PC-9 (cell line): ENCODE measurements at regions not wholly inside any gene's neighbourhood (a gene's known extent, or its start where the extent isn't known, plus 50 kb on each side); places are given as distances from the start of the nearest gene placed in this dataset.
A peak's percentile ranks its signal among the peaks of the same experiment; 100 is the strongest.

Experiments used
- BruUV-seq: library from RNA; stranded (reverse); fragments of 400-500 nt; replicated peaks from 2 replicates; lab custom pipeline; 2021; lab: Mats Ljungman, UMichigan
- CTCF ChIA-PET: fragments of 300-600 bp; sonication (Branson Sonifier 250); formaldehyde crosslinking; loops from one replicate; lab custom pipeline; 2022; ENCODE audit warnings: antibody characterized with exemption; lab: Charles Lee
- POLR2A ChIA-PET: fragments of 300-600 bp; sonication (Branson Sonifier 250); formaldehyde crosslinking; loops from one replicate; lab custom pipeline; 2022; ENCODE audit warnings: antibody characterized with exemption; ENCODE audit not compliant: unreplicated experiment; lab: Charles Lee
- DNase-seq, 2 experiments: peaks; one replicate each; pipeline versions ENCODE4 v3.0.0 to v3.0.0-alpha.2; 2015 to 2022; ENCODE audit warnings: mixed read lengths in 1 of 2
- H2AFZ ChIP-seq: fragments of 200-600 bp; sonication (generic); 2 replicates; pipeline ENCODE4 v1.8.1; 2017; ENCODE audit warnings: antibody characterized with exemption
- H3F3A ChIP-seq: fragments of 200-600 bp; sonication (generic); 2 replicates; pipeline ENCODE4 v1.8.1; 2017; ENCODE audit warnings: antibody characterized with exemption, mild to moderate bottlenecking, low read depth; ENCODE audit not compliant: insufficient read depth
- H3K27ac ChIP-seq: fragments of 200-600 bp; sonication (generic); 2 replicates; pipeline ENCODE4 v1.6.1; 2016; ENCODE audit warnings: mixed run types
- H3K27me3 ChIP-seq: fragments of 200-600 bp; sonication (generic); 2 replicates; pipeline ENCODE4 v1.6.1; 2016; ENCODE audit warnings: low read depth, mixed run types; ENCODE audit not compliant: insufficient read depth
- H3K36me3 ChIP-seq: fragments of 200-600 bp; sonication (generic); 2 replicates; pipeline ENCODE4 v1.6.1; 2016; ENCODE audit warnings: low read depth, mixed run types
- H3K4me1 ChIP-seq: fragments of 200-600 bp; sonication (generic); replicated peaks from 2 replicates; pipeline ENCODE4 v1.6.1; 2016; ENCODE audit warnings: mixed run types; ENCODE audit not compliant: insufficient read depth
- H3K4me2 ChIP-seq: fragments of 200-600 bp; sonication (generic); 2 replicates; pipeline ENCODE4 v1.6.1; 2017; ENCODE audit warnings: mixed run types
- H3K4me3 ChIP-seq: fragments of 200-600 bp; sonication (generic); 2 replicates; pipeline ENCODE4 v1.6.1; 2016; ENCODE audit warnings: mixed run types
- H3K79me2 ChIP-seq: fragments of 200-600 bp; sonication (generic); 2 replicates; pipeline ENCODE4 v1.6.1; 2017; ENCODE audit warnings: low read depth, mixed run types
- H3K9me2 ChIP-seq: fragments of 200-600 bp; sonication (generic); 2 replicates; pipeline ENCODE4 v1.8.1; 2017; ENCODE audit warnings: mild to moderate bottlenecking; ENCODE audit not compliant: insufficient read depth
- H3K9me3 ChIP-seq: fragments of 200-600 bp; sonication (generic); 2 replicates; pipeline ENCODE4 v1.8.1; 2016; ENCODE audit warnings: low read depth; ENCODE audit not compliant: insufficient read depth
- H4K20me1 ChIP-seq: fragments of 200-600 bp; sonication (generic); 2 replicates; pipeline ENCODE4 v1.8.1; 2017; ENCODE audit not compliant: insufficient read depth
- CTCF ChIP-seq: fragments of 200-600 bp; sonication (generic); conservative IDR thresholded peaks from 2 replicates; pipeline ENCODE4 v1.6.1; 2017; ENCODE audit warnings: mixed run types, antibody characterized with exemption, mild to moderate bottlenecking, moderate library complexity
- EZH2 ChIP-seq: fragments of 200-600 bp; sonication (generic); IDR thresholded peaks from 2 replicates; pipeline ENCODE4 v1.8.0; 2017; ENCODE audit warnings: antibody characterized with exemption, low read depth
- intact Hi-C: fragments of 100-400 bp; cut with micrococcal nuclease; formaldehyde crosslinking; loops from one replicate; pipeline ENCODE4 v1.10.0; 2022; ENCODE audit not compliant: unreplicated experiment

GRCh38 chr6:96391776-96392360 lies 129.7 kb upstream of the UFL1 start:
- Histone ChIP-seq H3K9me2 (no peaks in the 10 kb centered on the region), H3K27ac (no peak overlapping the region), H3K4me3 (no peak overlapping the region), H3K9me3 (no peaks in the 10 kb centered on the region), H3K27me3 (no peaks in the 10 kb centered on the region), H4K20me1 (no peaks in the 10 kb centered on the region), H3K79me2 (no peaks in the 10 kb centered on the region), H3F3A (no peaks in the 10 kb centered on the region), H3K36me3 (no peaks in the 10 kb centered on the region), H2AFZ (no peak overlapping the region), H3K4me2 (no peak overlapping the region), H3K4me1 (no peaks in the 10 kb centered on the region)
- ChIA-PET CTCF (no interaction called here), POLR2A (no interaction called here)
- no TSS peak for BruUV-seq
- no peak for DNase-seq
- intact Hi-C loops, result loop anchor here (10.0 kb wide), 2 partner anchors 133 to 503 kb away; partner anchors contain the start of genes NDUFAF4 and UFL1
- TF ChIP-seq CTCF (no peak), EZH2 (no peak)

- Histone ChIP-seq H3F3A (no peaks in the 10 kb centered on the region), H3K4me2 (no peak overlapping the region), H3K79me2 (no peaks in the 10 kb centered on the region), H4K20me1 (no peaks in the 10 kb centered on the region), H3K36me3 (no peaks in the 10 kb centered on the region), H3K27ac (no peak overlapping the region), H3K9me3 (no peaks in the 10 kb centered on the region), H3K4me1 (no peaks in the 10 kb centered on the region), H3K27me3 (no peaks in the 10 kb centered on the region), H3K9me2 (no peaks in the 10 kb centered on the region), H3K4me3 (no peak overlapping the region), H2AFZ (no peak overlapping the region)
- ChIA-PET POLR2A (no interaction called here), CTCF (no interaction called here)
- BruUV-seq, result no TSS peak
- TF ChIP-seq EZH2 (no peak), CTCF (peak; percentile 60)
- DNase-seq, result peak; percentile 3 to 43
- intact Hi-C loops, result loop anchor here (10.0 kb wide), 2 partner anchors 130 to 500 kb away; partner anchors contain the start of genes NDUFAF4 and UFL1
Observed at GRCh38 chr6:96394727-96395126, 126.9 kb upstream of the UFL1 start.

- Histone ChIP-seq H3K36me3 (no peaks in the 10 kb centered on the region), H3K4me2 (no peak overlapping the region), H3K79me2 (no peaks in the 10 kb centered on the region), H3K27me3 (no peaks in the 10 kb centered on the region), H3K9me3 (no peaks in the 10 kb centered on the region), H3K4me1 (no peaks in the 10 kb centered on the region), H3K27ac (no peak overlapping the region), H3K9me2 (no peaks in the 10 kb centered on the region), H3F3A (no peaks in the 10 kb centered on the region), H2AFZ (no peak overlapping the region), H3K4me3 (no peak overlapping the region), H4K20me1 (no peaks in the 10 kb centered on the region)
- DNase-seq, result no peak
- ChIA-PET CTCF (no interaction called here), POLR2A (no interaction called here)
- BruUV-seq, result no TSS peak
- intact Hi-C loops, result no loop called here
- no peak for TF ChIP-seq CTCF
- no peak for TF ChIP-seq EZH2
Observed at GRCh38 chr6:96410467-96410866, 111.1 kb upstream of the UFL1 start.
